ENCODE measurements at regions not wholly inside any gene's neighbourhood (a gene's known extent, or its start where the extent isn't known, plus 50 kb on each side); places are given as distances from the start of the nearest gene placed in this dataset.
"Not testable (repeated sequence)": the region's sequence is repeated elsewhere in the genome, so short reads cannot be mapped to it uniquely, and the experiment has no call there.

- not testable (repeated sequence) for DNase-seq
Measured at GRCh38 chr9:101838988-101839387, 100.5 kb upstream of the GRIN3A start.

GRCh38 chr9:101836021-101836420 is 97.6 kb upstream of the GRIN3A start:
- DNase-seq = no peak

GRCh38 chr9:101832486-101832885 is 94.0 kb upstream of the GRIN3A start:
- no peak for DNase-seq

GRCh38 chr9:101821450-101821849 is 83.0 kb upstream of the GRIN3A start:
- not testable (repeated sequence) for DNase-seq

GRCh38 chr9:101820983-101821382 is 82.5 kb upstream of the GRIN3A start:
- DNase-seq = not testable (repeated sequence)

- no peak for DNase-seq
Measured at GRCh38 chr9:101814064-101814463, 75.6 kb upstream of the GRIN3A start.

- not testable (repeated sequence) for DNase-seq
Measured at GRCh38 chr9:101807879-101808278, 69.4 kb upstream of the GRIN3A start.

- DNase-seq = no peak
Measured at GRCh38 chr9:101796044-101796443, 57.6 kb upstream of the GRIN3A start.

- no peak for DNase-seq
Measured at GRCh38 chr9:101795147-101795546, 56.7 kb upstream of the GRIN3A start.

- DNase-seq = no peak
Measured at GRCh38 chr9:101792475-101792874, 54.0 kb upstream of the GRIN3A start.

GRCh38 chr9:101791938-101792337 is 53.5 kb upstream of the GRIN3A start:
- DNase-seq = peak; percentile 3

GRCh38 chr9:101791533-101791932 is 53.1 kb upstream of the GRIN3A start:
- DNase-seq = no peak

Data from NCI-H446 treated with DMSO at 0.1 percent for 48 hours (cell line).